Astrocyte of the hippocampus (primary cell): ENCODE measurements at regions not wholly inside any gene's neighbourhood (a gene's known extent, or its start where the extent isn't known, plus 50 kb on each side); places are given as distances from the start of the nearest gene placed in this dataset.

Source experiments
- DNase-seq: peaks from one replicate; pipeline ENCODE4 v3.0.0; 2011; ENCODE audit warnings: low read depth, low spot score

DNA sequence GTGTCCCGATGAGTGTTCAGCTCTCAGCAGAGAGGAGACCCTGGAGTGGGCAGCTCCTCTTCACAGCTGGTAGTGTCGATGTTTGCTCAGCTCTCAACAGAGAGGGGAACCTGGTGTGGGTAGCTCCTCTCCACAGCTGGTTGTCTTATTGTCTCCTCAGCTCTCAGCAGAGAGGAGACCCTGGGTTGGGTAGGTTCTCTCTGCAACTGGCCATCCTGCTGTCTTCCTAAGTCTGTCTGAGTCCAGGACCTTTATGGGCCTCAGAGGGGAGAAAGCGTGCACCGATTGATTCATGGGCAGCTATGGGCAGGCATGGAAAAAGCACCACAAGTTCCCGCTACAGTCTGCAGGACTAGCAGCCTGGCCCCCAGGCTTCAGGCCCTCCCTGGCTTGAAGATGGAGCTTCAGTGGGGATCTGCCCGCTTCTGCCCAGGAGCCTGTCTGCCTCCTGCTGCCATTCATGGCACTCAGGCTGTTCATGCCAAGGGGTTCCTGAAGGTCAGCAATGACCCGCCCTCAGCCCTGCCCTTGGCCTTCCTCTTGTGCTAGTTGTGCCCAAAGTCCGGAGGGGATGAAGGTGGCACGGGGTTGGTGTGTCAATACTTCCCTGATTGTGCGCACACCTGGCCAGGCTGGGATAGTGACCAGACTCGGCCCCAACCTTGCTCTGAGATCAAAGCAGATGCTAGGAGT is 224.2 kb downstream of the KCNC2 start:
- no peak for DNase-seq

DNA sequence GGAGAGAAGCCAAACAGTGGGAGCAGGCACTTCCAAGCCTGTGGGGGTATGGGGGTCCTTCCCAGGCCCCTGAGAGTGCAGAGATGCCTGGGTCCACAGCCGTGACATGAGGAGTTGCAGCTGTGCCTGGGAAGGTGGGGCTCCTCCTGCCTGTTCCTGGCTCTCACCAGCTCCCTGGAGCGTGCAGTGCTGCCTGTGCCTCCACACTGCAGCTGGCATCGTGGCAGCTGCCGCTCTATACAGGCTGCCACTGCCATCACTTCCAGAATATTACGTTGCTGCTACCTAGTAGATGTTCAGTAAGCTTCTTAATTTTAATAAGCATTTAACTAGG is 223.7 kb downstream of the KCNC2 start:
- DNase-seq: no peak

DNA sequence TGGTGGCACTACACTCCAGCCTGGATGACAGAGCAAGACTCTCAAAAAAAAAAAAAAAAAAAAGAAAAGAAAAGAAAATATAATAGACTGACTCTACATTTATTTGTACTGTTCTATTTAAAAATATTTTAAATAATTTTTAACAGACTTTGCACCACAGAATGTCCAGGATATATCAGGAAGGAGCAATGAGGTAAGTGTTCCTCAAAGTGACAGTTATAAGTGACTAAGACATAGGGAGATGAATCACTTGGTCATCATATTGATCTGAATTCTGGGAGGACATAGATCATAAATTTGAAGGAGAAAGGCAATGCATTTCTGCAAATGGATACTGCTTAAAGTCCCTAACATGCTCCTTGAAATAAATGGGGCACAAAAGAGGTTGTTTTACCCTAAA is 221.5 kb downstream of the KCNC2 start:
- DNase-seq: no peak
